ENCODE measurements at regions not wholly inside any gene's neighbourhood (a gene's known extent, or its start where the extent isn't known, plus 50 kb on each side); places are given as distances from the start of the nearest gene placed in this dataset.
"Not testable (repeated sequence)": the region's sequence is repeated elsewhere in the genome, so short reads cannot be mapped to it uniquely, and the experiment has no call there.

DNA sequence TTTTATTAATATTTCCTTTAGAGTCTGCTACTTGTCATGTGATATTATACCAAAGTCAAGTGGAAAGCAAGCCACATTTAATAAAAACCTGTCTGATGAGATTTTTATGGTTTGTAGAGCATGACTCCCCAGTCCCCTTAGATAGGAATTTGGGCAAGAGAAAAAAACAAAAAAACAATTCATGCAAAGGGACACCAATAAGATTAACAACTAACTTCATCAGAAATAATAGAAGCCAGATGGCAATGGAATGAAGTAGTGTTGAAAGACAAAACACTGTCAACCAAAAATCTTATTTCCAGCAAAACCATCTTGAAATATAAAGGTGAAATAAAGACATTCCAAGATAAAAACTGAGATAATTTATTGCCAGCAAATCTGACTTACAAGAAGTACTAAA lies 228.8 kb upstream of the SGCG start:
- not testable (repeated sequence) for TF ChIP-seq POLR2A (IDR thresholded peaks at IDR 0.05; ENCODE audit: extremely low read depth, insufficient read length); MYC (IDR thresholded peaks at IDR 0.05; ENCODE audit: low read depth, low read length)
